D341Med (cell line): ENCODE measurements at regions not wholly inside any gene's neighbourhood (a gene's known extent, or its start where the extent isn't known, plus 50 kb on each side); places are given as distances from the start of the nearest gene placed in this dataset.
A peak's percentile ranks its signal among the peaks of the same experiment; 100 is the strongest.

ENCODE experiments used
- DNase-seq: peaks from one replicate; pipeline ENCODE4 v3.0.0; 2012; ENCODE audit warnings: low spot score

GRCh38 chr10:57535306-57535705 lies 732.4 kb downstream of the IPMK start:
- DNase-seq: no peak

- no peak for DNase-seq
These were observed 754.1 kb downstream of the IPMK start for GRCh38 chr10:57513637-57514036.

GRCh38 chr10:57507788-57508187 lies 759.9 kb downstream of the IPMK start:
- DNase-seq: no peak

- DNase-seq: no peak
These were observed 761.1 kb downstream of the IPMK start for GRCh38 chr10:57506414-57507094.

- no peak for DNase-seq
These were observed 773.2 kb downstream of the IPMK start for GRCh38 chr10:57494486-57494885.

GRCh38 chr10:57482259-57482658 lies 785.4 kb downstream of the IPMK start:
- DNase-seq: no peak

- DNase-seq: no peak
These were observed 794.7 kb downstream of the IPMK start for GRCh38 chr10:57472823-57473619.

GRCh38 chr10:57468894-57469432 lies 798.7 kb downstream of the IPMK start:
- peak; percentile 51 for DNase-seq

GRCh38 chr10:57465155-57465554 lies 802.5 kb downstream of the IPMK start:
- no peak for DNase-seq

GRCh38 chr10:57460540-57460939 lies 807.2 kb downstream of the IPMK start:
- DNase-seq: no peak

- DNase-seq: no peak
These were observed 809.7 kb downstream of the IPMK start for GRCh38 chr10:57457972-57458512.

GRCh38 chr10:57430376-57430775 lies 837.3 kb downstream of the IPMK start:
- no peak for DNase-seq

GRCh38 chr10:57420881-57421280 lies 846.8 kb downstream of the IPMK start:
- no peak for DNase-seq

- DNase-seq: no peak
These were observed 849.2 kb downstream of the IPMK start for GRCh38 chr10:57418476-57418875.

- DNase-seq: no peak
These were observed 871.8 kb downstream of the IPMK start for GRCh38 chr10:57395923-57396322.

- DNase-seq: no peak
These were observed 900.3 kb downstream of the IPMK start for GRCh38 chr10:57367412-57367811.

- no peak for DNase-seq
These were observed 904.9 kb downstream of the IPMK start for GRCh38 chr10:57362811-57363210.

GRCh38 chr10:57353403-57354003 lies 914.2 kb downstream of the IPMK start:
- no peak for DNase-seq

GRCh38 chr10:57351076-57351475 lies 916.6 kb downstream of the IPMK start:
- no peak for DNase-seq

GRCh38 chr10:57341294-57341693 lies 926.4 kb downstream of the IPMK start:
- no peak for DNase-seq

- DNase-seq: peak; percentile 55
These were observed 928.7 kb downstream of the IPMK start for GRCh38 chr10:57338823-57339558.

- peak; percentile 24 for DNase-seq
These were observed 930.8 kb downstream of the IPMK start for GRCh38 chr10:57336865-57337264.
